Stimulated activated naive CD8-positive, alpha-beta T cell treated with anti-CD3 and anti-CD28 coated beads, Interleukin-15, amount 100 ng/mL, for 72 hours (primary cell): ENCODE measurements at regions not wholly inside any gene's neighbourhood (a gene's known extent, or its start where the extent isn't known, plus 50 kb on each side); places are given as distances from the start of the nearest gene placed in this dataset.

Experiments
- ATAC-seq: fragments of 150-1000 bp; cut with Tn5 transposase; 2 replicates; pipeline ENCODE4 v1.10.0; 2021; ENCODE audit warnings: mild to moderate bottlenecking, moderate library complexity
- DNase-seq, 2 donors: peaks; one replicate each; pipeline ENCODE4 v3.0.0; 2021 to 2022
- H3K27ac Mint-ChIP-seq, 2 donors: one replicate each; pipeline ENCODE4 v1.8.0; 2022; ENCODE audit warnings: mild to moderate bottlenecking in 2 of 2, mixed read lengths in 2 of 2, moderate library complexity in 2 of 2
- H3K27me3 Mint-ChIP-seq: one replicate; pipeline ENCODE4 v1.8.0; 2022; ENCODE audit warnings: mixed read lengths
- H3K4me1 Mint-ChIP-seq: one replicate; pipeline ENCODE4 v1.8.0; 2022; ENCODE audit warnings: mild to moderate bottlenecking, mixed read lengths
- H3K4me3 Mint-ChIP-seq, 2 donors: one replicate each; pipeline ENCODE4 v1.8.0; 2022; ENCODE audit warnings: mild to moderate bottlenecking in 2 of 2, mixed read lengths in 2 of 2, moderate library complexity in 1 of 2
- H3K9me3 Mint-ChIP-seq, 2 donors: one replicate each; pipeline ENCODE4 v1.8.0; 2022; ENCODE audit warnings: mixed read lengths in 2 of 2

DNA sequence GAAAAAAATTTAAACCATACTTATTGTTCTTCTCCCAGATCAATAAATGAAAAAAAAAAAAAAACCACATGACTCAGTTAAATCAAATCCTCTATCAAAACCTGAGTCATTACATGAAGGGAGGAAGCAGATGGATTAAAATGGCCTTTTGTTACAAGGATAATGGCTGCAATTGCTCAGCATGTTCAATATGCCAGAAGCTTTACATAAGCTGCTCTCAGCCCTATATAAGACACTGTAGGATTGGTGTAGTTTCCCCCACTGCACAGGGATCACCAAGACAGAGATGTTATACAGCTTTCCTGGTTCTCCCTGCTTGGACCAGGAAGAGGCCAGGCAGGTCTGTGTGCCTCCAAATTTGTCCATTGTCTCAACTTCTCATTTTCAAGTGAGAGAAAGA, 101.6 kb upstream of the MAP1B start:
- H3K4me3 Mint-ChIP-seq: no peak overlapping the region
- no peaks in the 10 kb centered on the region for H3K9me3 Mint-ChIP-seq
- no peaks in the 10 kb centered on the region for H3K4me1 Mint-ChIP-seq
- peaks cover 40% of the 10 kb centered on the region for H3K27me3 Mint-ChIP-seq
- ATAC-seq: no peak
- DNase-seq: no peak
- H3K27ac Mint-ChIP-seq: no peak overlapping the region

GRCh38 chr5:72006361-72006760, 100.9 kb upstream of the MAP1B start:
- Mint-ChIP-seq H3K9me3 (no peaks in the 10 kb centered on the region), H3K27ac (no peak overlapping the region), H3K27me3 (peaks cover 41% of the 10 kb centered on the region), H3K4me1 (no peaks in the 10 kb centered on the region), H3K4me3 (no peak overlapping the region)
- ATAC-seq (no peak), DNase-seq (no peak)

DNA sequence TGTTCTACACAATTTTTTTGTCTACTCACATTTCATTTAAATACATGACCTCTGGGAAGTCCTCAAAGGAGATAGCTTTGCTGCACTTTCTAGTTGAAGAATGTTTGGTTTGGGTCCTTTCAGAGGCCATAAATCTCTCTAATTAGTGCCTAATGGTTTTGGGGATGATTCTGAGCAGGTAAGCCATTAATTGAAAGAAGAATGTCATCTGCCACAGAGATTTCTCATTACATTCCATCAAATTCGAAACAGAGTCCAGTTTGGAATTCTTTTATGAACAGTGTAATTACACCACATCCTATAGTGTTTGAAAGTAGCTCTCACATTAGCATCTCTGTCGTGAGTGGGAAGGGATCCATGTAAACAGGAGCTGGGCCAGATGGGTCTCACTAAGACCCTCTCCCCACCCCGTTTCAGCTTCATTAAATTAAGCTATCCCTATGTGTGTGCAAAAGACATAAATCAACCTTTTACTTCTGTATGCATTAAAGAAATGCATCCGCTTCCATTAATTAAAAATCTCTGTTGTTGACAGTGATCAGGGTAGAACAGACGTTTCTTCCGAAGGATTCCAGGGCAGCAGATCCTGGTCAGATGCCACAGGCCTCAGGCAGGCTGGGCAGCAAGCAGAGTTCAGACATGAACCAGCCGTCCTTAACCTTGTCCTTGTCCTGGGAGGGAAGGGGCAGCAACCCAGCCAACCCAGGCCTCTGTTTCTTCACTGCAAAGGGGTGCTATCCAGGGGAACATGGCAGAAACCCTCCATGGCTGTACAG, 99.8 kb upstream of the MAP1B start:
- Mint-ChIP-seq H3K27ac (no peak overlapping the region), H3K27me3 (peaks cover 47% of the 10 kb centered on the region), H3K4me1 (no peaks in the 10 kb centered on the region), H3K4me3 (no peak overlapping the region), H3K9me3 (no peaks in the 10 kb centered on the region)
- DNase-seq: no peak
- no peak for ATAC-seq

DNA sequence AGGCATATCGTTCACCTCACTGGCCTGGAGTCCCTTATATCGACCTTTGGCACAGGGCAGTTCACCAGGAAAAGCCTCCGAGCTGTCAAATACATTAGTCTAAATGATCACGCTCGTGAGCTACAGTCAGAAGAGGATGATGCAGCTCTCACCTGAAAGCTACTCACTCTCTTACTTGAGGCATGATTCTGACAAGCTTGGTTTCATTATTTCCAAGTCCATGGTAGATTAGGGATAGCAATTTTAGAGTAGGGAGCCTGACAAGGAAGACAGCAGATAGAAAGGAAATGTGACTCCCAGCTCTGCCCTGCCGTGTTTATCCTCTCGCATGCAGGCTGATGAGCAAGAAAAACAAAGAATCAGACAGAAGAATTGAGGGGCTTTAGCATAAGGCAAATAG, 98.0 kb upstream of the MAP1B start:
- Mint-ChIP-seq H3K27me3 (peaks cover 56% of the 10 kb centered on the region), H3K4me1 (no peaks in the 10 kb centered on the region), H3K27ac (no peak overlapping the region), H3K9me3 (no peaks in the 10 kb centered on the region), H3K4me3 (no peak overlapping the region)
- ATAC-seq (no peak), DNase-seq (no peak)

GRCh38 chr5:72010430-72010829, 96.8 kb upstream of the MAP1B start:
- no peaks in the 10 kb centered on the region for H3K9me3 Mint-ChIP-seq

DNA sequence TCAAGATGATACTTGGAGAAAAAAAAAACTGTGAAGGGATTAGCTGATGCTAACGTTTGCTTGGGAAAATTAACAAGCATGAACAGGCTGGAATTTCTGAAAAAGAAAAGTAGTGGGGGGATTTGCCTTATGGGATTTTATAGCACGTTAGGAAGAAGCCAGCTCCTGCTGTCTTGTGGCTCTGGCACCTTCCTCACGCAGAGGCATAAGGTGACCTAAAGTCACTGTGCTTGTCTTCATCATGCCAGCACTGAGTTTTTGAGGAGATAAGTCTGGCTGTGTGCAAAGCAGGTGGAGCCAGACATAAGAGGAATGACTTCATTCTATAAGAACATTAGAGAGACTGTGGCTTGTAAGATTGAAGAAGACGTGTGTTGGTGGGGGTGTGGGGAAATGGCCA, 94.4 kb upstream of the MAP1B start:
- no peak overlapping the region for H3K27ac Mint-ChIP-seq

More at GRCh38 chr5:72010430-72010829, 96.8 kb upstream of the MAP1B start:
- Mint-ChIP-seq H3K27me3 (peaks cover 47% of the 10 kb centered on the region), H3K4me1 (no peaks in the 10 kb centered on the region), H3K27ac (no peak overlapping the region), H3K4me3 (no peak overlapping the region)
- no peak for ATAC-seq
- DNase-seq: no peak

DNA sequence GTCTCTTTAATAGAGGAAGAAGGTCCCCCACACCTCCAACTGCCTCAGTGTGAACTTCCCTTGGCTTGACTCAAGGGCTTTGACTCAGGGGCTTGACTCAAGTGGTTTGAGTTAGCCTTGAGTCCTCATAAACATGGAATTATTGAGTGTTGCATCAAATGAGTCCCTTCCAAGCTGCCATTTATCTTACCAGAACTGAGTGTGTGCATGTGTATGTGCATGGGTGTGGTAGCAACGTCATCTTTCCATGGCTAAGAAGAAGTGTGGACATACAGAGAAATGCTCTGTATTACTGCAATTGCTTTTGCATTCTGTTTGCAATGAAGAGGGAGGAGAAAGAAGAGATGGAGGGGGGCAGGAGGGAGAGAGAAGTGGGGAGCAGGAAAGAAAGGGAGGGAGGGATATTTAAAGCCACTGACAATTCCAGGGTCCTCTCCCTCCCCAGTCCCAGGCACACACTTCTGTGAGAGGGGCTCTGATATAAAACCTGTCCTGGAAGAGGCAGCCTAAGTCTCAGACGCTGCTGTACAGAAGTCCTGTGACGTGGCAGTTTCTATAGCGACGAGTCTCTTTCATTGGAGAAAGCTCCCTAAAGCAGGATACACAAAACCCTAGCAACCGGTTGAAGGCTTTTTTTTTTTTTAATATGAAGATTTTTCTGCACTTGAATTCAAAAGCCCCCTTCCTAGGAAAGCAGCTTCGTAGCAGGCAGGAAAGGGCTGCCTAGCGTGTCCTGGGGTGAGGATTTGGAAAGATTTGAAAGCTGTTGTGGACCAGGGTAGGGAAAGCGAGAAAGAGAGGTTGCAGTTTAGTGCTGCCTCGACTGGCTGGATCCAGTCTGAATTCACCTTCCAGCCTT, 93.3 kb upstream of the MAP1B start:
- Mint-ChIP-seq H3K4me1 (no peaks in the 10 kb centered on the region), H3K27ac (peak overlapping the region in 1 of 2 donors; percentile 69)
- no peak for ATAC-seq

More for the DNA sequence above, 94.4 kb upstream of the MAP1B start:
- Mint-ChIP-seq H3K4me1 (no peaks in the 10 kb centered on the region), H3K27me3 (peaks cover 36% of the 10 kb centered on the region), H3K4me3 (no peak overlapping the region), H3K9me3 (no peaks in the 10 kb centered on the region)
- no peak for ATAC-seq
- DNase-seq: no peak

GRCh38 chr5:72015103-72015548, 92.1 kb upstream of the MAP1B start:
- no peak for DNase-seq
- no peaks in the 10 kb centered on the region for H3K4me1 Mint-ChIP-seq
- no peaks in the 10 kb centered on the region for H3K9me3 Mint-ChIP-seq
- H3K27me3 Mint-ChIP-seq: peaks cover 48% of the 10 kb centered on the region
- ATAC-seq: no peak
- H3K4me3 Mint-ChIP-seq: no peak overlapping the region
- H3K27ac Mint-ChIP-seq: no peak overlapping the region

More for the DNA sequence above, 93.3 kb upstream of the MAP1B start:
- H3K27me3 Mint-ChIP-seq: peaks cover 43% of the 10 kb centered on the region
- no peak overlapping the region for H3K4me3 Mint-ChIP-seq
- H3K9me3 Mint-ChIP-seq: no peaks in the 10 kb centered on the region
- no peak for DNase-seq

DNA sequence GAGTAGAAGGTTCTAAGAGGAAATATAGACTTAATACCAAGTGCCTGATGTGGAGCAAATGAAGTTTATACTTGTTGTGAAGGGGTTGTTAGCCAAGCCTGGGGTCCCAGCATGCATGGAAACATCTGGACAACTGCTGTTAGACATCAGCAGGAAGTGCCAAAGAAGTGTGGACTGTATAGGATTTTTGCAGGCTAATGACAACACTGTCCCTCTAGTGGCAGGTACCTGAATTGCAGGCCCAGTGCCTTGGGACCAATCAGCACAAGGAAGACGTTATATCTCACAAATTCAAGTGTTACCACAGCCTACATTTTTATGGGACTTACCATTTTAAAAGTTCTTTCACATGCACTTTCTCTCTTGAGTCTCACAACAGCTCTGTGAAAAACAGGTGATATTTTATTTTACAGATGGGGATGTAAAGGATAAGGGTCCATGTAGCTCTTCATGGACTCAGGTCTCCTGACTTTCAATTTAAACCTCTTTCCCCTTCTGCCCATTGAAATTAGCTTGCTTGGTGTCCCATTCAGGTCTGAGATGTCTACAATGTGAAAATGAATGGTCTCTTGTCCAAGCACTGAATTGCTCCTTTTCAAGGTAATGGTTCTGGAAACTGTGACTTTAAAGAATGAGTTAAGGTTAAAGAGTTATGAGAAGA, 89.0 kb upstream of the MAP1B start:
- H3K4me1 Mint-ChIP-seq: no peaks in the 10 kb centered on the region
- no peak overlapping the region for H3K27ac Mint-ChIP-seq
- H3K9me3 Mint-ChIP-seq: no peaks in the 10 kb centered on the region
- H3K4me3 Mint-ChIP-seq: no peak overlapping the region
- ATAC-seq (peak; percentile 70), DNase-seq (peak; percentile 52)
- peaks cover 56% of the 10 kb centered on the region for H3K27me3 Mint-ChIP-seq

- H3K4me1 Mint-ChIP-seq: no peaks in the 10 kb centered on the region
- no peak for DNase-seq
- no peak overlapping the region for H3K4me3 Mint-ChIP-seq
- no peaks in the 10 kb centered on the region for H3K9me3 Mint-ChIP-seq
- ATAC-seq: no peak
- peaks cover 45% of the 10 kb centered on the region for H3K27me3 Mint-ChIP-seq
- H3K27ac Mint-ChIP-seq: no peak overlapping the region
These were observed 86.9 kb upstream of the MAP1B start for GRCh38 chr5:72020161-72020983.

DNA sequence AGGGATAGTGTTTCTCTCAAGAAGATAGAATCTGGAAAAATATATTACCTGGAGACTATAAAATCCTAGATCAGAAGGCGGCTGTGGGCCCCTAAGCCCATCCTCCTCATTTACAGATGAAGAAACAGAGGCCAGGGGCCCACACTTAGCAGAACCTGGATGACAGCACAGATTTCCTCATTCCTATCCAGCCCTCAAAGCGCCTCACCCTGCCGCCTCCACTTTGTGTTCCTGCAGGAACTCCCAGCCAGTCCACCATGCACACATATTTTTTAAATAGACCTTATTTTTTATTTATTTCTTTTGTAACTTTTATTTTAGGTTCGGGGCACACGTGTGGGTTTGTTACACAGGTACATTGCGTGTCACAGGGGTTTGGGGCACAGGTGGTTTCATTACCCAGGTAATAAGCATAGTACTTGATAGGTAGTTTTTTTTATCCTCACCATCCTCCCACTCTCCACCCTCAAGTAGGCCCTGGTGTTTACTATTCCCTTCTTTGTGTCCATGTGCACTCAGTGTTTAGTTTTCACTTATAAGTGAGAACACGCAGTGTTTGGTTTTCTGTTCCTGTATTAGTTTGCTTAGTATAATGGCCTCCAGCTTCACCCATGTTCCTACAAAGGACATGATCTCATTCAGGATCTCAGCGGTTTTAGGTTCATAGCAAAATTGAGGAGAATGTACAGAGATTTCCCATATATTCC, 85.5 kb upstream of the MAP1B start:
- Mint-ChIP-seq H3K4me3 (no peak overlapping the region), H3K27ac (no peak overlapping the region), H3K27me3 (peaks cover 45% of the 10 kb centered on the region), H3K9me3 (no peaks in the 10 kb centered on the region), H3K4me1 (no peaks in the 10 kb centered on the region)
- no peak for ATAC-seq
- no peak for DNase-seq

- no peak overlapping the region for H3K4me3 Mint-ChIP-seq
- DNase-seq: no peak
- H3K27me3 Mint-ChIP-seq: peaks cover 12% of the 10 kb centered on the region
- no peak for ATAC-seq
- no peak overlapping the region for H3K27ac Mint-ChIP-seq
- H3K9me3 Mint-ChIP-seq: peaks cover 0 to 3% of the 10 kb centered on the region in 2 donors
- no peaks in the 10 kb centered on the region for H3K4me1 Mint-ChIP-seq
These were observed 78.9 kb upstream of the MAP1B start for GRCh38 chr5:72028382-72028781.

DNA sequence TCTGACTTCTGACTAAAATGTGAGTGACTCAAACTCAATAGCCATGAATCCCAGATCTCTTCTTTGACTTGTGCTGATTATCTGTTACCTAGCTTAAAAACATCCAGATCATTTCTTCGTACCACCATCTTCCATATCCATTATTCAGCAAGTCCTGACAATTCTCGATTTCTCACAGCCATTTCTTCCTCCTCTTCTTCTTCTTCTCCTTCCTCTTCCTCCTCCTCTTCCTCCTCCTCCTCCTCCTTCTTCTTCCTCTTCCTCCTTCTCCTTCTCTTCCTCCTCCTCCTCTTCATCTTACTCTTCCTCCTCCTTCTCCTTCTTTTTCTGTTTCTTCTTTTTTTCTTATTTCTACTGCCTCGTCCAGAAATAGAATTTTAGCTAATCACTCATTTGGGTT, 77.0 kb upstream of the MAP1B start:
- peaks cover 0 to 3% of the 10 kb centered on the region in 2 donors for H3K9me3 Mint-ChIP-seq
- no peak for ATAC-seq
- H3K4me3 Mint-ChIP-seq: no peak overlapping the region
- H3K27me3 Mint-ChIP-seq: peaks cover 21% of the 10 kb centered on the region
- no peak for DNase-seq
- H3K27ac Mint-ChIP-seq: no peak overlapping the region
- H3K4me1 Mint-ChIP-seq: no peaks in the 10 kb centered on the region

DNA sequence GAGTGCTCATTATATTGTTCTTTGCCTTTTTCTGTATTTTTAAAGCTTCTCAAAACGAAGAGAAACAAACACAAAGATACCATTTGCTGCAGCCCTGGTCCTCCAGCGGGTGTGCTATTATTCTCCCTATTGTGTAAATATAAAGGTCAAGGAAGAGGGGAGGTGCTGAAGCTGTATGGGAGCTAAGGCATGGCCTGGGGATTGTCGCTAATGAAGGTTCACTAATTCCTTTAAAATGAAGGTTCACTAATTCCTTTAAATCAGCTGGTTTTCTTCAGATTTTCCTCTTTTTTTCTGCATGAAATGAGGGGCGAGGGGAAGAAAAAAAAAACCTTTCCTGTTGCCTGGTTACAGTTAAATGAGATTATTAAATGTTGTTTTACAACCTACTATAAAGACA, 74.5 kb upstream of the MAP1B start:
- ATAC-seq (no peak), DNase-seq (no peak)
- H3K9me3 Mint-ChIP-seq: peaks cover 0 to 3% of the 10 kb centered on the region in 2 donors
- peaks cover 44% of the 10 kb centered on the region for H3K27me3 Mint-ChIP-seq
- H3K27ac Mint-ChIP-seq: no peak overlapping the region
- no peak overlapping the region for H3K4me3 Mint-ChIP-seq
- no peaks in the 10 kb centered on the region for H3K4me1 Mint-ChIP-seq
